GM13976 (cell line): ENCODE measurements at regions not wholly inside any gene's neighbourhood (a gene's known extent, or its start where the extent isn't known, plus 50 kb on each side); places are given as distances from the start of the nearest gene placed in this dataset.

Source experiments
- DNase-seq: peaks from one replicate; pipeline ENCODE4 v3.0.0; 2012; ENCODE audit warnings: low spot score
- in situ Hi-C: fragments of 300-500 bp; cut with MboI; formaldehyde crosslinking; loops from one replicate; pipeline ENCODE4 v1.12.0; 2022; ENCODE audit warnings: low sequenced_read_pairs, mixed read lengths, inconsistent platforms; ENCODE audit not compliant: unreplicated experiment
- TF ChIP-seq, protein P1 (sequence below): IDR thresholded peaks from 2 replicates; pipeline ENCODE4 v1.5.1; 2012; ENCODE audit warnings: borderline replicate concordance, mild to moderate bottlenecking; ENCODE audit not compliant: insufficient read depth; ENCODE audit errors: extremely low read depth, missing control alignments, control extremely low read depth

- in situ Hi-C loops: no loop called here
- DNase-seq: no peak
- TF ChIP-seq, protein P1, sequence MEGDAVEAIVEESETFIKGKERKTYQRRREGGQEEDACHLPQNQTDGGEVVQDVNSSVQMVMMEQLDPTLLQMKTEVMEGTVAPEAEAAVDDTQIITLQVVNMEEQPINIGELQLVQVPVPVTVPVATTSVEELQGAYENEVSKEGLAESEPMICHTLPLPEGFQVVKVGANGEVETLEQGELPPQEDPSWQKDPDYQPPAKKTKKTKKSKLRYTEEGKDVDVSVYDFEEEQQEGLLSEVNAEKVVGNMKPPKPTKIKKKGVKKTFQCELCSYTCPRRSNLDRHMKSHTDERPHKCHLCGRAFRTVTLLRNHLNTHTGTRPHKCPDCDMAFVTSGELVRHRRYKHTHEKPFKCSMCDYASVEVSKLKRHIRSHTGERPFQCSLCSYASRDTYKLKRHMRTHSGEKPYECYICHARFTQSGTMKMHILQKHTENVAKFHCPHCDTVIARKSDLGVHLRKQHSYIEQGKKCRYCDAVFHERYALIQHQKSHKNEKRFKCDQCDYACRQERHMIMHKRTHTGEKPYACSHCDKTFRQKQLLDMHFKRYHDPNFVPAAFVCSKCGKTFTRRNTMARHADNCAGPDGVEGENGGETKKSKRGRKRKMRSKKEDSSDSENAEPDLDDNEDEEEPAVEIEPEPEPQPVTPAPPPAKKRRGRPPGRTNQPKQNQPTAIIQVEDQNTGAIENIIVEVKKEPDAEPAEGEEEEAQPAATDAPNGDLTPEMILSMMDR: no peak
Observed at GRCh38 chr7:81583090-81583489, 186.8 kb downstream of the HGF start.

- TF ChIP-seq, protein P1: no peak
- no peak for DNase-seq
- in situ Hi-C loops: no loop called here
Observed at GRCh38 chr7:81577642-81578340, 192.1 kb downstream of the HGF start.

DNA sequence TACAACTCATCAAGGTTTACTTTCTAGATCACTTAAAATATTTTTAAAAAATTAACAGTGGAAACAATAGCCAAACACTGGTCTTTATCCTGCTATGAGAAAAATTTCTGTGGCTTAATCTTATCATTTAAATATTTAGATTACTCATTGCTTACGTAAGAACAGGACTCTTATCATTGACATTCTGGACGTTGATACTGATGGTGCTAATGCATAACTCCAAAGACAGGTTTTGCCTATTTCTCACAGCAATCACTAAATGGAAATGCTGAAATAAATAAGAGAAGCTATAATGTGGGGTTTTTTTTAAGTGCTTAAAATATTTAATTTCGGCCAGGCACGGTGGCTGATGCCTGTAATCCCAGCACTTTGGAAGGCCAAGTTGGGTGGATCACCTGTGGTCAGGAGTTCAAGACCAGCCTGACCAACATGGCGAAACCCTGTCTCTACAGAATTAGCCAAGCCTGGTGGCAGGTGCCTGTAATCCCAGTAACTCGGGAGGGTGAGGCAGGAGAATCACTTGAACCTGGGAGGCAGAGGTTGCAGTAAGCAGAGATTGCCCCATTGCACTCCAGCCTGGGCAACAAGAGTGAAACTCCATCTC, 195.0 kb downstream of the HGF start:
- TF ChIP-seq, protein P1: no peak
- DNase-seq: no peak
- in situ Hi-C loops: no loop called here

DNA sequence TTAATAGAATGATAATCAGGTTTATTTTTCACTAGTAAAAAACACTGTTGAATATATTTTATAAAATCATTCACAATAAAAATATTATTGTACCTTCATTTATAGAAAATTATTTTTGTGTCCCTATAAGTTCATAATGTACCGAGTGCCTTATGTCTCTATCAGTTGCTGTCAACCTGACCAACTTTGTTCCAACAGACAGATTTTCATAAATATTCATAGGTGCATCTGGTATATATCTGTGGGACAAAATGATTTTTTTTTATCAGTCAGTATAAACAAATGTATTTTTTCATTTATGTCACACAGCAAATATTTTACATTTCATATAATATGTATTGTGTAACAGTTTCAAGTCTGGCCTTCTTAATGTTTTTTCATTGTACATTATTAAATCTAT, 195.9 kb downstream of the HGF start:
- in situ Hi-C loops: no loop called here
- TF ChIP-seq, protein P1: no peak
- DNase-seq: no peak

DNA sequence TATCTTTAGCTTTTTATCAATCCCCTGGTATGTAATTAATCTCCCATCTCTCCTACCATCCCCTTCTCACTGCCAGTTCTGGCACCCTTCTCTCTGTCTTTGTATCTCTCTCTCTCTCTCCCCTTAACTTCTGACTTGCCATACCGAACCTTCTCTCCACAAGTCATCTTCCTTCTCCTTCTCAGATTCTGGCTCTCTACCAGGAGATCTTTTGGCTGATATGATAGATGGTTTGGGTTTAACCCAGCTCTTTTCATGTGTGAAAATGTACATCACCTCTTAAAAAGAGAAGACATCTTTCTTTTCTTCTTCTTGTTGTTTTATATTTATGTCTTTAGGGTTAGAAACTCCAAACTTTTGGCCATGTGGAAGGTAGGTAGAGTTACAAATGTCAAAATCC, 196.7 kb downstream of the HGF start:
- no peak for DNase-seq
- in situ Hi-C loops: no loop called here
- TF ChIP-seq, protein P1: no peak

- in situ Hi-C loops: no loop called here
Observed at GRCh38 chr7:81562581-81562980, 207.3 kb downstream of the HGF start.

More at GRCh38 chr7:81562581-81562980, 207.3 kb downstream of the HGF start:
- no peak for DNase-seq
- TF ChIP-seq, protein P1: no peak
